ENCODE measurements at regions not wholly inside any gene's neighbourhood (a gene's known extent, or its start where the extent isn't known, plus 50 kb on each side); places are given as distances from the start of the nearest gene placed in this dataset.
"Not testable (repeated sequence)": the region's sequence is repeated elsewhere in the genome, so short reads cannot be mapped to it uniquely, and the experiment has no call there.

- Histone ChIP-seq H3K4me1 (ENCODE audit: control insufficient read depth in 1 of 2, low read depth in 2 of 2) (peaks cover 3 to 7% of the 10 kb centered on the region in 2 donors), H3K9me3 (no peaks in the 10 kb centered on the region), H3K4me3 (no peak overlapping the region), H3K36me3 (no peaks in the 10 kb centered on the region), H3K27me3 (replicated peaks; ENCODE audit: insufficient read depth) (no peaks in the 10 kb centered on the region), H3K27ac (no peak overlapping the region)
- TF ChIP-seq, protein P1, sequence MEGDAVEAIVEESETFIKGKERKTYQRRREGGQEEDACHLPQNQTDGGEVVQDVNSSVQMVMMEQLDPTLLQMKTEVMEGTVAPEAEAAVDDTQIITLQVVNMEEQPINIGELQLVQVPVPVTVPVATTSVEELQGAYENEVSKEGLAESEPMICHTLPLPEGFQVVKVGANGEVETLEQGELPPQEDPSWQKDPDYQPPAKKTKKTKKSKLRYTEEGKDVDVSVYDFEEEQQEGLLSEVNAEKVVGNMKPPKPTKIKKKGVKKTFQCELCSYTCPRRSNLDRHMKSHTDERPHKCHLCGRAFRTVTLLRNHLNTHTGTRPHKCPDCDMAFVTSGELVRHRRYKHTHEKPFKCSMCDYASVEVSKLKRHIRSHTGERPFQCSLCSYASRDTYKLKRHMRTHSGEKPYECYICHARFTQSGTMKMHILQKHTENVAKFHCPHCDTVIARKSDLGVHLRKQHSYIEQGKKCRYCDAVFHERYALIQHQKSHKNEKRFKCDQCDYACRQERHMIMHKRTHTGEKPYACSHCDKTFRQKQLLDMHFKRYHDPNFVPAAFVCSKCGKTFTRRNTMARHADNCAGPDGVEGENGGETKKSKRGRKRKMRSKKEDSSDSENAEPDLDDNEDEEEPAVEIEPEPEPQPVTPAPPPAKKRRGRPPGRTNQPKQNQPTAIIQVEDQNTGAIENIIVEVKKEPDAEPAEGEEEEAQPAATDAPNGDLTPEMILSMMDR (IDR thresholded peaks at IDR 0.05), result no peak
- no peak for DNase-seq (ENCODE audit: low spot score)
- no peak for ATAC-seq (ENCODE audit: insufficient number of reproducible peaks, low FRiP score, low read depth)
Observed at GRCh38 chr4:30125868-30126267, 594.3 kb upstream of the PCDH7 start.

DNA sequence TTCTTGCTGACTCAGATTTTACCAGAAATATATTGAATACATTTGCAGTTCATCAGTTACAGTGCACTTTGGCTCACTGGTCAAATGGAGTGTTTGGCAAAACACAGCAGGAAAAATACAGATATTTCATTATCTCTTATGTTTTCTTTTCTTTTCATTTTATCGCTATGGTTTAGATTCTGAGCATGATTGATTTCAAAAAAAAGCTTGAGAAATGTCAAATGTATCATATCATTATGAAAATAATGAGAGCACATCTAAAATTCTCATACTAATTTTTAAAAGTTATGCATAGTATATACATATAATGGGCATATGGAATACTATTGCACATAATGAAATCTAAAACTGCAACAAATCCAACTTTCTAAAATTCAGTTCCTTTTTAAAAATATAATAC lies 593.8 kb upstream of the PCDH7 start:
- TF ChIP-seq, protein P1 (IDR thresholded peaks at IDR 0.05), result no peak
- no peak for DNase-seq (ENCODE audit: low spot score)
- Histone ChIP-seq H3K27me3 (replicated peaks; ENCODE audit: insufficient read depth) (no peaks in the 10 kb centered on the region), H3K4me1 (ENCODE audit: control insufficient read depth in 1 of 2, low read depth in 2 of 2) (peaks cover 3 to 7% of the 10 kb centered on the region in 2 donors), H3K27ac (no peak overlapping the region), H3K9me3 (no peaks in the 10 kb centered on the region), H3K36me3 (no peaks in the 10 kb centered on the region), H3K4me3 (no peak overlapping the region)
- ATAC-seq (ENCODE audit: insufficient number of reproducible peaks, low FRiP score, low read depth), result no peak

DNA sequence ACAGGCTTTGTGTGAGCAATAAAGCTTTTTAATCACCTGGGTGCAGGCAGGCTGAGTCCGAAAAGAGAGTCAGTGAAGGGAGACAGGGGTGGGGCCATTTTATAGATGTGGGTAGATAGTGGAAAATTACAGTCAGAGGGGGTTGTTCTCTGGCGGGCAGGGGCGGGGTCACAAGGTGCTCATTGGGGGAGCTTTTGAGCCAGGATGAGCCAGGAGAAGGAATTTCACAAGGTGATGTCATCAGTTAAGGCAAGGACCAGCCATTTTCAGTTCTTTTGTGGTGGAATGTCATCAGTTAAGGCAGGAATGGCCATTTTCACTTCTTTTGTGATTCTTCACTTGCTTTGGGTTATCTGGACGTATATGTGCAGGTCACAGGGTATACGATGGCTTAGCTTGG lies 571.3 kb upstream of the PCDH7 start:
- not testable (repeated sequence) for H3K27me3 ChIP-seq (replicated peaks; ENCODE audit: insufficient read depth); ATAC-seq (ENCODE audit: insufficient number of reproducible peaks, low FRiP score, low read depth); H3K4me3 ChIP-seq; H3K36me3 ChIP-seq; H3K27ac ChIP-seq; H3K4me1 ChIP-seq (ENCODE audit: control insufficient read depth in 1 of 2, low read depth in 2 of 2); DNase-seq (ENCODE audit: low spot score); H3K9me3 ChIP-seq

DNA sequence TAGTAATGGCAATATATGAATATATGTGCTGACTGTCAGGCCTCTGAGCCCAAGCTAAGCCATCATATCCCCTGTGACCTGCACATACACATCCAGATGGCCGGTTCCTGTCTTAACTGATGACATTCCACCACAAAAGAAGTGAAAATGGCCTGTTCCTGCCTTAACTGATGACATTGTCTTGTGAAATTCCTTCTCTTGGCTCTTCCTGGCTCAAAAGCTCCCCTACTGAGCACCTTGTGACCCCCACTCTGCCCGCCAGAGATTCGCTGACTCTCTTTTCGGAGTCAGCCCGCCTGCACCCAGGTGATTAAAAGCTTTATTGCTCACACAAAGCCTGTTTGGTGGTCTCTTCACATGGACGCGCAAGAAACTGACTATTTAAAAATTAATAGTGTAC lies 570.6 kb upstream of the PCDH7 start:
- not testable (repeated sequence) for H3K36me3 ChIP-seq; H3K4me3 ChIP-seq; ATAC-seq (ENCODE audit: insufficient number of reproducible peaks, low FRiP score, low read depth); H3K4me1 ChIP-seq (ENCODE audit: control insufficient read depth in 1 of 2, low read depth in 2 of 2); H3K27me3 ChIP-seq (replicated peaks; ENCODE audit: insufficient read depth); H3K27ac ChIP-seq; H3K9me3 ChIP-seq; DNase-seq (ENCODE audit: low spot score)

GRCh38 chr4:30153427-30153826 lies 566.7 kb upstream of the PCDH7 start:
- Histone ChIP-seq H3K4me1 (ENCODE audit: control insufficient read depth in 1 of 2, low read depth in 2 of 2) (no peaks in the 10 kb centered on the region), H3K4me3 (no peak overlapping the region), H3K27me3 (replicated peaks; ENCODE audit: insufficient read depth) (no peaks in the 10 kb centered on the region), H3K36me3 (no peaks in the 10 kb centered on the region), H3K9me3 (no peaks in the 10 kb centered on the region), H3K27ac (no peak overlapping the region)
- TF ChIP-seq, protein P1 (IDR thresholded peaks at IDR 0.05), result no peak
- ATAC-seq (ENCODE audit: insufficient number of reproducible peaks, low FRiP score, low read depth) (no peak), DNase-seq (ENCODE audit: low spot score) (no peak)

DNA sequence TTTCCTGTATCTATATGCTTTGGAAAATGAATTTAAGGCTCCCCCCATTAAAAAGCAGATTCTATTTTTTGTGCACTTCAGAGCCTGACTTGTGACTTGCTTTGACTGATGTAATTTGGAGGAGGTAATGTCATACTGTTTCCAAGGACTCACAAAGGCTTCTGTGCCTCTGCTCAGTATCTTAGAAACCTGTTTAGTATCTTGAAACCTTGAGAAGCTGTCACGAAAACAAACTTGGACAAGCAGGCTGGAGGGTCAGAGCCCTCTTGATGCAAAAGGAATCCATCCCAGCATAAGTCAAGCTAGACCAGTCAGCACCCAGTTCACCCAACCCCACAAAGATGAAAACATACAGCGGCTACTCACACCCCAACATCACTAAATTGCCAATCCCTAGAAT lies 560.0 kb upstream of the PCDH7 start:
- ATAC-seq (ENCODE audit: insufficient number of reproducible peaks, low FRiP score, low read depth) (no peak), DNase-seq (ENCODE audit: low spot score) (no peak)
- H3K27ac ChIP-seq, result no peak overlapping the region
- no peaks in the 10 kb centered on the region for H3K36me3 ChIP-seq
- TF ChIP-seq, protein P1 (IDR thresholded peaks at IDR 0.05), result no peak
- H3K4me1 ChIP-seq (ENCODE audit: control insufficient read depth in 1 of 2, low read depth in 2 of 2), result no peaks in the 10 kb centered on the region
- no peaks in the 10 kb centered on the region for H3K9me3 ChIP-seq
- no peak overlapping the region for H3K4me3 ChIP-seq
- H3K27me3 ChIP-seq (replicated peaks; ENCODE audit: insufficient read depth), result no peaks in the 10 kb centered on the region

Data from thoracic aorta (tissue), 2 donors.